ENCODE measurements at regions not wholly inside any gene's neighbourhood (a gene's known extent, or its start where the extent isn't known, plus 50 kb on each side); places are given as distances from the start of the nearest gene placed in this dataset.
"Not testable (repeated sequence)": the region's sequence is repeated elsewhere in the genome, so short reads cannot be mapped to it uniquely, and the experiment has no call there.

DNA sequence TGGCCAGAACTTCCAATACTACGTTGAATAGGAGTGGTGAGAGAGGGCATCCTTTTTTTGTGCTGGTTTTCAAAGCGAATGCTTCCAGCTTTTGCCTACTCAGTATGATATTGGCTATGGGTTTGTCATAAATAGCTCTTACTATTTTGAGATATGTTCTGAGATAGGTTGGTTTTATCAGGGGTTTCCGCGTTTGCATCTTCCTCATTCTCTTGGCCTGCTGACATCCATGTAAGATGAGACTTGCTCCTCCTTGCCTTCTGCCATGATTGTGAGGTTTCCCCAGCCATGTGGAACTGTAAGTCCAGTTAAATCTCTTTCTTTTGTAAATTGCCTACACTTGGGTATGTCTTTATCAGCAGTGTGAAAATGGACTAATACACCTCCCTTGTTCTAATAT lies 71.2 kb upstream of the C7orf33 start:
- TF ChIP-seq, protein P1, sequence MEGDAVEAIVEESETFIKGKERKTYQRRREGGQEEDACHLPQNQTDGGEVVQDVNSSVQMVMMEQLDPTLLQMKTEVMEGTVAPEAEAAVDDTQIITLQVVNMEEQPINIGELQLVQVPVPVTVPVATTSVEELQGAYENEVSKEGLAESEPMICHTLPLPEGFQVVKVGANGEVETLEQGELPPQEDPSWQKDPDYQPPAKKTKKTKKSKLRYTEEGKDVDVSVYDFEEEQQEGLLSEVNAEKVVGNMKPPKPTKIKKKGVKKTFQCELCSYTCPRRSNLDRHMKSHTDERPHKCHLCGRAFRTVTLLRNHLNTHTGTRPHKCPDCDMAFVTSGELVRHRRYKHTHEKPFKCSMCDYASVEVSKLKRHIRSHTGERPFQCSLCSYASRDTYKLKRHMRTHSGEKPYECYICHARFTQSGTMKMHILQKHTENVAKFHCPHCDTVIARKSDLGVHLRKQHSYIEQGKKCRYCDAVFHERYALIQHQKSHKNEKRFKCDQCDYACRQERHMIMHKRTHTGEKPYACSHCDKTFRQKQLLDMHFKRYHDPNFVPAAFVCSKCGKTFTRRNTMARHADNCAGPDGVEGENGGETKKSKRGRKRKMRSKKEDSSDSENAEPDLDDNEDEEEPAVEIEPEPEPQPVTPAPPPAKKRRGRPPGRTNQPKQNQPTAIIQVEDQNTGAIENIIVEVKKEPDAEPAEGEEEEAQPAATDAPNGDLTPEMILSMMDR (IDR thresholded peaks at IDR 0.05), result not testable (repeated sequence)
- not testable (repeated sequence) for TF ChIP-seq POLR2AphosphoS5, POLR2A (IDR thresholded peaks at IDR 0.05)
